Left lung (tissue), 4 donors: ENCODE measurements at regions not wholly inside any gene's neighbourhood (a gene's known extent, or its start where the extent isn't known, plus 50 kb on each side); places are given as distances from the start of the nearest gene placed in this dataset.

Experiments used
- ATAC-seq: fragments of 200-7000 bp; cut with Tn5 transposase; one replicate; pipeline ENCODE4 v1.9.1; 2020; ENCODE audit warnings: moderate library complexity
- DNase-seq, 4 donors: peaks; one replicate each; pipeline ENCODE4 v3.0.0-alpha.2; 2013 to 2020
- H3K27ac ChIP-seq, 2 donors: fragments of 200-600 bp; sonication (generic) in 1 of 2; one replicate each; pipeline versions ENCODE4 v1.5.0 to v1.8.0; 2020 to 2021
- H3K27me3 ChIP-seq, 2 donors: fragments of 200-600 bp; sonication (generic) in 1 of 2; one replicate each; pipeline versions ENCODE4 v1.5.0 to v1.8.0; 2020 to 2021
- H3K36me3 ChIP-seq, 2 donors: fragments of 200-600 bp; sonication (generic) in 1 of 2; one replicate each; pipeline versions ENCODE4 v1.5.0 to v1.8.0; 2020 to 2021
- H3K4me1 ChIP-seq, 2 donors: fragments of 200-600 bp; one replicate each; pipeline ENCODE4 v1.8.0; 2021
- H3K4me3 ChIP-seq, 2 donors: fragments of 200-600 bp; sonication (generic) in 1 of 2; one replicate each; pipeline versions ENCODE4 v1.5.0 to v1.8.0; 2020 to 2021; ENCODE audit warnings: mild to moderate bottlenecking in 1 of 2
- H3K9me3 ChIP-seq, 2 donors: fragments of 200-600 bp; sonication (generic) in 1 of 2; one replicate each; pipeline versions ENCODE4 v1.5.0 to v1.8.0; 2020 to 2021
- CTCF ChIP-seq, 2 donors: fragments of 200-600 bp; sonication (generic) in 1 of 2; IDR thresholded peaks; one replicate each; pipeline versions ENCODE4 v1.5.0 to v1.8.0; 2021; ENCODE audit warnings: antibody characterized with exemption in 2 of 2
- intact Hi-C, 2 donors: fragments of 100-400 bp; cut with DNase I; formaldehyde crosslinking; loops; one replicate each; pipeline versions ENCODE4 v1.11.2 to v1.14.2; 2022
- donor health status: DM: no; HTN: yes; CAD: no.
- donor health status: DM: no; HTN: no; CAD: no.

GRCh38 chr14:32263939-32264567 is 61.0 kb upstream of the RNU6-8 start:
- ATAC-seq (no peak), DNase-seq (no peak)
- Histone ChIP-seq H3K36me3 (no peaks in the 10 kb centered on the region), H3K27me3 (no peaks in the 10 kb centered on the region), H3K27ac (no peak overlapping the region), H3K4me1 (no peaks in the 10 kb centered on the region), H3K4me3 (no peak overlapping the region), H3K9me3 (peaks cover 0 to 22% of the 10 kb centered on the region in 2 donors)
- intact Hi-C loops: no loop called here
- TF ChIP-seq CTCF (IDR thresholded peaks at IDR 0.05): no peak

GRCh38 chr14:32265584-32265983 is 62.5 kb upstream of the RNU6-8 start:
- Histone ChIP-seq H3K36me3 (no peaks in the 10 kb centered on the region), H3K4me1 (no peaks in the 10 kb centered on the region), H3K27me3 (no peaks in the 10 kb centered on the region), H3K4me3 (no peak overlapping the region), H3K27ac (no peak overlapping the region), H3K9me3 (peaks cover 0 to 22% of the 10 kb centered on the region in 2 donors)
- no peak for TF ChIP-seq CTCF (IDR thresholded peaks at IDR 0.05)
- intact Hi-C loops: no loop called here
- DNase-seq (no peak), ATAC-seq (no peak)

- ATAC-seq (no peak), DNase-seq (no peak)
- Histone ChIP-seq H3K27ac (no peak overlapping the region), H3K4me3 (no peak overlapping the region), H3K27me3 (no peaks in the 10 kb centered on the region), H3K4me1 (no peaks in the 10 kb centered on the region), H3K9me3 (peaks cover 0 to 7% of the 10 kb centered on the region in 2 donors), H3K36me3 (no peaks in the 10 kb centered on the region)
- intact Hi-C loops: no loop called here
- TF ChIP-seq CTCF (IDR thresholded peaks at IDR 0.05): no peak
Measured at GRCh38 chr14:32277998-32278397, 51.1 kb upstream of the AKAP6 start.
